Omental fat pad (tissue), 3 donors: ENCODE measurements at regions not wholly inside any gene's neighbourhood (a gene's known extent, or its start where the extent isn't known, plus 50 kb on each side); places are given as distances from the start of the nearest gene placed in this dataset.

ENCODE experiments used
- ATAC-seq: fragments of 150-250 bp; one replicate; pipeline ENCODE4 v1.9.1; 2016; ENCODE audit warnings: mild to moderate bottlenecking, moderate library complexity; ENCODE audit not compliant: low FRiP score
- DNase-seq: peaks from one replicate; pipeline ENCODE4 v3.0.0-alpha.2; 2019; ENCODE audit warnings: low spot score
- TF ChIP-seq, protein P1 (sequence below), 3 donors: fragments of 450-650 bp; IDR thresholded peaks; one replicate each; pipeline ENCODE4 v1.5.1; 2016 to 2017; ENCODE audit warnings: antibody characterized with exemption in 3 of 3, mild to moderate bottlenecking in 3 of 3, moderate library complexity in 2 of 3

DNA sequence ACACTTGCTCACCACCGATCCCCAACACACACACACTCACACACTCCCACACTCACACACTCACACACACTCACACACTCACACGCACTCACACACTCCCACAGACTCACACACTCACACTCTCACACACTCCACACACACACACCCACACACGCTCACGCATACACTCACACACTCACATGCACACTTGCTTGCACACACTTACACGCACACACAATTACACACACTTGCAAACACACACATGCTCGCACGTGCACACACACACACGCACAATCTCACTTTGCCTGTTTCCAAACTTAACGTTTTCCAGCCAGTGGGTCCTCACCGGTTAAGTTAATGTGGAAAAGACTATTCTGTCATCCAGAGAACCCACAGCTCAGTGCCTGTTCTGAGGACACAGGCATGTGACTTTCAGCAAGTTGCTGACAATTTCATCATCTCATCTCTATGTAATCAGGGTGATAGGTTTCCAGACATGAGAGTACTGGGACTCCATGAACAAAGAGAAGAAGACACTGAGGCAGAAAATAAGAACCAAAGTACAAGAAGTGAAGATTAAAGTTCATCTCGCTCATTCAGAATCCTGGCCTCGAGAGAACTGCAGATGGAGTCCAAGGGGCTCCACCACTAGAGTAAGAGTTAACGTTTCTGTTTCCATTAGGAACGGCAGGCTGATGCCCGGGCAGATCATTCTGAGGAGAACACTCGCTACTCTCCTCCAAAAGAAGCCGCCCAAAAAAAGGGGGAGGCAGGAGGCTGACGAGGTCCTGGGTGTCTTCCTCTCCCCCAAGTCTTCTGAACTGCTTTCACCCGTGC, 153.2 kb upstream of the FRG1 start:
- TF ChIP-seq, protein P1, sequence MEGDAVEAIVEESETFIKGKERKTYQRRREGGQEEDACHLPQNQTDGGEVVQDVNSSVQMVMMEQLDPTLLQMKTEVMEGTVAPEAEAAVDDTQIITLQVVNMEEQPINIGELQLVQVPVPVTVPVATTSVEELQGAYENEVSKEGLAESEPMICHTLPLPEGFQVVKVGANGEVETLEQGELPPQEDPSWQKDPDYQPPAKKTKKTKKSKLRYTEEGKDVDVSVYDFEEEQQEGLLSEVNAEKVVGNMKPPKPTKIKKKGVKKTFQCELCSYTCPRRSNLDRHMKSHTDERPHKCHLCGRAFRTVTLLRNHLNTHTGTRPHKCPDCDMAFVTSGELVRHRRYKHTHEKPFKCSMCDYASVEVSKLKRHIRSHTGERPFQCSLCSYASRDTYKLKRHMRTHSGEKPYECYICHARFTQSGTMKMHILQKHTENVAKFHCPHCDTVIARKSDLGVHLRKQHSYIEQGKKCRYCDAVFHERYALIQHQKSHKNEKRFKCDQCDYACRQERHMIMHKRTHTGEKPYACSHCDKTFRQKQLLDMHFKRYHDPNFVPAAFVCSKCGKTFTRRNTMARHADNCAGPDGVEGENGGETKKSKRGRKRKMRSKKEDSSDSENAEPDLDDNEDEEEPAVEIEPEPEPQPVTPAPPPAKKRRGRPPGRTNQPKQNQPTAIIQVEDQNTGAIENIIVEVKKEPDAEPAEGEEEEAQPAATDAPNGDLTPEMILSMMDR (IDR thresholded peaks at IDR 0.05) = no peak
- ATAC-seq = no peak

DNA sequence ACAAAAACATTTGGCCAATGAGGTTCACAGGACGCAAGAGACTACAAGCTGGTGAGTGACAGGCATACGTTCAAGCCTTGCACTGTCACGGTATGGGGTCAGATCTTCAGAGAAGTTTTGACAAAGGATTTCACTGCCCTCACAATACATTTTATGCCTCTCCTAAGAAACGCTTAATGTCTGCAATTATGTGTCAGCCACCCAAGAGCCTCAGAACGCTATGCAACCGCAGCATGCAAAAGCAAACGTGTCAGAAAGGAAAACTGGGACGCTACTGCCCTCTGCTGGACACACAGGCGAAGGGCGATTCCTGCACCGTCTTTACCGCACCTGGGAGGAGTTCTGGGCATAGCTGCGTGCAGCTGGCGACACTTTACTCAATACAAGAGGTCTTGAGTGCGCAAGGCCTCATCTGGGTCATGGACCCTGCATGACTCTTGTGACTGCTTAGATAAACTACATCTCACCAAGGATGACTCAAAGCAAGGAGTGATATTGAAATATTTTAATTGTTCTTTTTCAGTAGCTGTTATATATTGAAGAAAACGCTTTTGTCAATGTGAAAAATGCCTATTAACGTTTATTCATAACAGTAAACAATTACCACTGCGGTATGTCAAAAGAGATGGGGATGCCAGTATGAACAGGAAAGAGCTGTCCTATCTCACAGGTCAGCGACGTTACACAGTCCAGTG, 147.6 kb upstream of the FRG1 start:
- ATAC-seq (peak; percentile 74), DNase-seq (no peak)
- TF ChIP-seq, protein P1 (IDR thresholded peaks at IDR 0.05) = no peak

More for the DNA sequence above, 153.2 kb upstream of the FRG1 start:
- no peak for DNase-seq

DNA sequence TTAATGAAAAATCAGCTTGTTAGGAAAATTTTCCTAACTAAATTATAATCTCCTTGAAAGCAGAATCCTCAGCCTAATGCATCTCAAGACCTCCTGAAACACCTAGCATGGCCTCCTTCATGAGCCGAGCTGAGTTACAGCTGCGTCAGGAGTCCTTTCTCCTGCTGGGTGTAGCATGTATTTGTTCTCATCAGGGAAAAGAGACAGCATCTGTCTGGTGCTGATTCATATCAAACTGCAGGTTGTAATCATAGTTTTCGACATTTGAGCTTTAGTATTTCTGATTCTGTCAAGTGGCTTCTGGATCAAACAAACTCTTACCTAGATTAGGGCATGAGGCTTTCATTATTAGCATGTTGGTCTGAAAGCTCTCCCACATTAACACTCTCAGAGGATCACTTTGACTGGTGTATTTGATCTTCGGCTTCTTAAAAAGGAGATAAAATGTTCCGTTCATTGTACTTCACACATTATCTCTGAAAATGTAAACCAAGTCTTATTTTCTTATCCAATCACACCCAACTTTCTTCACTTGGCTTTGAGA, 140.1 kb upstream of the FRG1 start:
- no peak for ATAC-seq

DNA sequence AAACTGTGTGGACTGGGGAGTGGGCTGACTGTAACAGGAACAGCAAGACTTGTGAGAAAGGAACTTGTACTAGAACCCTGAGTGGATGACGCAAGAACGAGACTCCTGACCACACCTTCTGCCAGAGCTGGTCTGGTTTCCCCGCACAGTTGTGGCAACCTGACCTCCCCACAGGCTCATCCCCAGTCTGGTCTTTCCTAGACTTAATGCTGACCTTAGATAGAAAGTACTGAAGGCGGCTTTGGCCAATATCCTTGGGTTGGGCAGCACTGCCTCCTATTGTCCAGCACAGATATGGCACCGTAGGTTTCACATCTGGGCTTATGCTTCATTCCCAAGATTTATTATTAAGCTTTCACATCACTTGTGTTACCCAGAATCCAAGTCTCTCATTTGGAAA, 137.8 kb upstream of the FRG1 start:
- TF ChIP-seq, protein P1 (IDR thresholded peaks at IDR 0.05) = no peak
- ATAC-seq = no peak
- no peak for DNase-seq

More for the DNA sequence above, 140.1 kb upstream of the FRG1 start:
- DNase-seq = no peak
- TF ChIP-seq, protein P1 (IDR thresholded peaks at IDR 0.05) = no peak

DNA sequence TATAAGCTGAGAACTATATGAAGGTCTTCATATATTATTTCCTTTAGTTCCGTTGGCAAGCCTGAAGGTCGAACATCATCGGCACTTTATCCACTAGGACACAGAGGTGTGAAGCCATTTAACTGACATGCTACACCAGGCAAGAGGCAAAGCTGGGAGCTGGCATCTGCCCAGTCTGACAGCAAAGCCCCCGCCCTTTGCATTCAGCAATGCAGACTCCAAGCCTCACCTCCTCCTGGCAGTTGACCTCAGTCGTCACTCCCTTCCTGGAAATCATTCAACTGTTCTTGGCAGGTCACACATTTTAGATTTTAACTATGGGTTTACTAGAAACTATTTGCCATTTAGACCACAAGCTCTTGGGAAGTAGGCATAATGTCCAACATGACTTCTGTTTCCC, 135.8 kb upstream of the FRG1 start:
- no peak for DNase-seq
- TF ChIP-seq, protein P1 (IDR thresholded peaks at IDR 0.05) = no peak
- no peak for ATAC-seq

DNA sequence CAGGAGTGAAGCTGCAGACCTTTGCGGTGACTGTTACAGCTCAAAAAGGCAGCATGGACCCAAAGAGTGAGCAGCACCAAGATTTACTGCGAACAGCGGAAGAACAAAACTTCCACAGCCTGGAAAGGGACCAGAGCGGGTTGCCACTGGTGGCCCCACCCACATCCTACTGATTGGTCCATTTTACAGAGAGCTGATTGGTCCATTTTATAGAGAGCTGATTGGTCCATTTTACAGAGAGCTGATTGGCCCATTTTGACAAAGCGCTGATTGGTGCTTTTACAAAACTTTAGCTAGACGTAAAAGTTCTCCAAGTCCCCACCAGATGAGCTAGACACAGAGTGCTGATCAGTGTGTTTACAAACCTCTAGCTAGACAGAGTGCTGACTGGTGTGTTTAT, 134.2 kb upstream of the FRG1 start:
- ATAC-seq (no peak), DNase-seq (no peak)
- TF ChIP-seq, protein P1 (IDR thresholded peaks at IDR 0.05) = no peak
